ENCODE measurements at regions not wholly inside any gene's neighbourhood (a gene's known extent, or its start where the extent isn't known, plus 50 kb on each side); places are given as distances from the start of the nearest gene placed in this dataset.

DNA sequence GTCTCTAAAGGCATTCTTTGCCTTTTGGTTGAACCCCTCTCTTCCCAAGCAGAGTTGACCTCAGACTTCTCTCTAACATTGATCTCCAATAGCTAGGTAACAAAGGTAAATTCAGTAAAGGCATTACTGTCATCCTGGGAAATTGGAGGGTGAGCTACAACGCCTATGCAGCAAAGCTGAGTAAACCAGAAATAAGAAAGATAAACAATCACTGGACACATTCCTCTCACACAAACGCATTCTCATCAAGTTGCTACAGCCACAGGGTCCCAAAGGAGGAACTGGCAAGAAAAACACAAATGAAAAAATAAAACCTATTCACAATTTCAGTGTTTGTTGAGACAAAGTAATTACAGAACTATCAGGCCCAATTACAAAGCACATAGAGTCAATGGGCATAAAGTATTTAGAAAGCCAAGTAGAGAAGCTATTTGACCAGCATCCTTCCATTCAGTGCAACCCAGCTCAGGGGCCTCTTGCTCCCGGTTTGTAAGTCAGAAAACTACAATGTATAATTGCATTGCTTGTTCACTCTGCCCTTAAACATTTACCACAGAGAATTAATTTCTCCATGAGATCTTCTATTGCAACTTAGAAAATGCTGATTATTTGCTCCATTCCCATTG, 967.7 kb downstream of the PCDH7 start:
- Histone ChIP-seq H3K4me3 (ENCODE audit: low read depth in 1 of 3, low read length in 3 of 3) (no peak overlapping the region), H3K4me1 (ENCODE audit: control insufficient read depth in 3 of 3, insufficient read depth in 2 of 3, low read depth in 1 of 3, low read length in 2 of 3) (no peaks in the 10 kb centered on the region), H3K27ac (ENCODE audit: low read depth in 1 of 3, low read length in 2 of 3) (no peak overlapping the region), H3K36me3 (ENCODE audit: control insufficient read depth in 3 of 3, insufficient read depth in 2 of 3, low read depth in 1 of 3, low read length in 3 of 3) (no peaks in the 10 kb centered on the region), H3K27me3 (ENCODE audit: control insufficient read depth in 3 of 3, insufficient read depth in 3 of 3, low read length in 3 of 3) (no peaks in the 10 kb centered on the region), H3K9me3 (ENCODE audit: control insufficient read depth in 2 of 2, insufficient read depth in 1 of 2, low read depth in 1 of 2, low read length in 1 of 2) (no peaks in the 10 kb centered on the region)
- FAIRE-seq: no peak
- WGBS, 3 donors: 33 to 42% (median 41%) methylated on average over 3 of the region's 3 CpGs
- no peak for DNase-seq

GRCh38 chr4:31692399-31692940, 972.3 kb downstream of the PCDH7 start:
- peak in 1 of 2 donors; percentile 1 for DNase-seq
- H3K4me1 ChIP-seq (ENCODE audit: control insufficient read depth in 3 of 3, insufficient read depth in 2 of 3, low read depth in 1 of 3, low read length in 2 of 3): no peaks in the 10 kb centered on the region
- H3K27me3 ChIP-seq (ENCODE audit: control insufficient read depth in 3 of 3, insufficient read depth in 3 of 3, low read length in 3 of 3): no peaks in the 10 kb centered on the region
- no peaks in the 10 kb centered on the region for H3K36me3 ChIP-seq (ENCODE audit: control insufficient read depth in 3 of 3, insufficient read depth in 2 of 3, low read depth in 1 of 3, low read length in 3 of 3)
- WGBS, 3 donors: 44 to 67% (median 50%) methylated on average over 4 of the region's 4 CpGs
- no peak for FAIRE-seq
- H3K9me3 ChIP-seq (ENCODE audit: control insufficient read depth in 2 of 2, insufficient read depth in 1 of 2, low read depth in 1 of 2, low read length in 1 of 2): no peaks in the 10 kb centered on the region
- H3K4me3 ChIP-seq (ENCODE audit: low read depth in 1 of 3, low read length in 3 of 3): no peak overlapping the region
- no peak overlapping the region for H3K27ac ChIP-seq (ENCODE audit: low read depth in 1 of 3, low read length in 2 of 3)

DNA sequence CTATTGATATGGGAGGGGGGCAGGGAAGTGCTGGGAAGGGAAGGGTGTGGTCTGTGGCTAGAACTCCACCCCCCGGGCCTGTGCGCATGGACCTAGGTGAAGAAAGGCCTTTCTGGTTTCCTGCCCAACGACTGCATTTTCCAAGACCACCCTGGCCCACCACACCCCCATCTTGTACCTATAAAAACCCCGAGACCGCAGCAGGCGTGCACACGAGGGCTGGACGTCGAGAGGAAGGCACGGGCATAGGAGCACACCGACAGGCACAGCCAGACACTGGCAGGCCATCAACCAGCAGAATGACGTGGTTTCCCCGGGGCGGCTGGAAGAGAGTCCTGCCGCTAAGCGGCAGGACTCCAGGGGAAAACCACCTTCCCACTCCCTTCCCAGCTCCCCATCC, 981.1 kb downstream of the PCDH7 start:
- Histone ChIP-seq H3K27ac (ENCODE audit: low read depth in 1 of 3, low read length in 2 of 3) (no peak overlapping the region), H3K36me3 (ENCODE audit: control insufficient read depth in 3 of 3, insufficient read depth in 2 of 3, low read depth in 1 of 3, low read length in 3 of 3) (no peaks in the 10 kb centered on the region), H3K4me3 (ENCODE audit: low read depth in 1 of 3, low read length in 3 of 3) (no peak overlapping the region), H3K27me3 (ENCODE audit: control insufficient read depth in 3 of 3, insufficient read depth in 3 of 3, low read length in 3 of 3) (no peaks in the 10 kb centered on the region), H3K4me1 (ENCODE audit: control insufficient read depth in 3 of 3, insufficient read depth in 2 of 3, low read depth in 1 of 3, low read length in 2 of 3) (no peaks in the 10 kb centered on the region), H3K9me3 (ENCODE audit: control insufficient read depth in 2 of 2, insufficient read depth in 1 of 2, low read depth in 1 of 2, low read length in 1 of 2) (peaks cover 0 to 6% of the 10 kb centered on the region in 2 donors)
- FAIRE-seq: no peak
- DNase-seq: no peak
- WGBS, 3 donors: 91 to 93% (median 92%) methylated on average over 16 of the region's 16 CpGs

DNA sequence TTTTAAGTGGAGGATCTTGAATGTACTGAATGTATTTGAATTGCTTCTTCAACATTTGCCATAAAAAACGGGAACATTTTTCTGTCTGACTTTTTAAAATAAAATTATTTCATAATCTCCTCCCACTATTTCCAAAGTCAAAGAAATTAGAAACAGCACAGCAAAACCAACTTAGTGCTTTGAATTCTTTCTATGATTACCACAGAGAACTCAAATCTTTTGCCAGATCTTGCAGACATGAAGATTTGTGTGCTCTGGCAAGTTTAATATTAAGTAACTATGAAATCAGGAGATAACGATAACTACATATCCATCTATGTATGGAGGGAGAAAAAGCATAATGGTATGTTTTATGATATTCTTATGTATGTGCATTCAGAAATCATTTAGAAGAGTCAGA, 982.2 kb downstream of the PCDH7 start:
- FAIRE-seq (no peak), DNase-seq (no peak)
- Histone ChIP-seq H3K27ac (ENCODE audit: low read depth in 1 of 3, low read length in 2 of 3) (no peak overlapping the region), H3K4me1 (ENCODE audit: control insufficient read depth in 3 of 3, insufficient read depth in 2 of 3, low read depth in 1 of 3, low read length in 2 of 3) (no peaks in the 10 kb centered on the region), H3K27me3 (ENCODE audit: control insufficient read depth in 3 of 3, insufficient read depth in 3 of 3, low read length in 3 of 3) (no peaks in the 10 kb centered on the region), H3K4me3 (ENCODE audit: low read depth in 1 of 3, low read length in 3 of 3) (no peak overlapping the region), H3K36me3 (ENCODE audit: control insufficient read depth in 3 of 3, insufficient read depth in 2 of 3, low read depth in 1 of 3, low read length in 3 of 3) (no peaks in the 10 kb centered on the region), H3K9me3 (ENCODE audit: control insufficient read depth in 2 of 2, insufficient read depth in 1 of 2, low read depth in 1 of 2, low read length in 1 of 2) (peaks cover 0 to 6% of the 10 kb centered on the region in 2 donors)
- WGBS, 3 donors: 66 to 90% (median 69%) methylated on average over 2 of the region's 2 CpGs

DNA sequence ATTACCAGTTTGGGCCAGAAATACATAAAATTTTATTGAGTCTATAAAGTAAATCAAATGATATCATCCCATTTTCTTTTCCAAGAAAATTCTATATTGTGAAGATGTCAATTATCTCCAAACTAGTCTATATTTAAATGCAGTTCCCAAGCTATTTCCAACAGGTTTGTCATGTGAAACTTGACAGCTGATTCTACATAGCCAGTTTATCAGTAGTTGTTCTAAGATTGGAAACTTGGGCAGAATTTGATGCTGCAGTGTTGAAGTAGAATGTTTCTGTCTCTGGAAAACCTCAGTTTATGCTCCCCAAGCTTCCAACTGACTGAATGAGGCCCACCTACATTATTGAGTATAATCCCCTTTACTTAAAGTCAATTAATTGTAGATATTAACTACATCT, 994.1 kb downstream of the PCDH7 start:
- Histone ChIP-seq H3K36me3 (ENCODE audit: control insufficient read depth in 3 of 3, insufficient read depth in 2 of 3, low read depth in 1 of 3, low read length in 3 of 3) (no peaks in the 10 kb centered on the region), H3K4me3 (ENCODE audit: low read depth in 1 of 3, low read length in 3 of 3) (no peak overlapping the region), H3K27ac (ENCODE audit: low read depth in 1 of 3, low read length in 2 of 3) (no peak overlapping the region), H3K27me3 (ENCODE audit: control insufficient read depth in 3 of 3, insufficient read depth in 3 of 3, low read length in 3 of 3) (no peaks in the 10 kb centered on the region), H3K4me1 (ENCODE audit: control insufficient read depth in 3 of 3, insufficient read depth in 2 of 3, low read depth in 1 of 3, low read length in 2 of 3) (no peaks in the 10 kb centered on the region), H3K9me3 (ENCODE audit: control insufficient read depth in 2 of 2, insufficient read depth in 1 of 2, low read depth in 1 of 2, low read length in 1 of 2) (no peaks in the 10 kb centered on the region)
- no peak for DNase-seq
- no peak for FAIRE-seq

- Histone ChIP-seq H3K4me3 (ENCODE audit: low read depth in 1 of 3, low read length in 3 of 3) (no peak overlapping the region), H3K4me1 (ENCODE audit: control insufficient read depth in 3 of 3, insufficient read depth in 2 of 3, low read depth in 1 of 3, low read length in 2 of 3) (no peaks in the 10 kb centered on the region), H3K9me3 (ENCODE audit: control insufficient read depth in 2 of 2, insufficient read depth in 1 of 2, low read depth in 1 of 2, low read length in 1 of 2) (no peaks in the 10 kb centered on the region), H3K36me3 (ENCODE audit: control insufficient read depth in 3 of 3, insufficient read depth in 2 of 3, low read depth in 1 of 3, low read length in 3 of 3) (no peaks in the 10 kb centered on the region), H3K27me3 (ENCODE audit: control insufficient read depth in 3 of 3, insufficient read depth in 3 of 3, low read length in 3 of 3) (no peaks in the 10 kb centered on the region), H3K27ac (ENCODE audit: low read depth in 1 of 3, low read length in 2 of 3) (no peak overlapping the region)
- DNase-seq: no peak
- 30 to 46% (median 35%) methylated on average over 1 of the region's 1 CpG for WGBS, 3 donors
- FAIRE-seq: no peak
These were observed 995.1 kb downstream of the PCDH7 start for GRCh38 chr4:31715302-31715701.

DNA sequence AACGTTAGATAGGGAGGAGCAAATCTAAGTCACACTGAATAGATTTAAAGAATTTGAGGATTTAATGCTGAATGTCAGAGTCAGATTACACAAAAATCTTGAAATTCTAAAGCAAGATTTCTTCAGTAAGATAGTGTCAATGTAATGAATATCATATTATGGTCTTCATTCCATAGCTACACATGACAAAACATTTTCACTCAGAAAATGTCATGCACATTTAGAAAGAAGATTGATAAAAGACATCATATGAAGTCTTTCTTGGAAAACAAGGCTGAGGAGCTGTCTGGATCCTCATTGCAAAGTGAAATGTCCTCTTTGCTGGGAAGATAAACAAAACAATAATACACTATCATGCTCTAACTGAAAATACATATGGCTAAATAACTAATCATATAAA, 1006.9 kb downstream of the PCDH7 start:
- FAIRE-seq (no peak), DNase-seq (no peak)
- no peaks in the 10 kb centered on the region for H3K36me3 ChIP-seq (ENCODE audit: control insufficient read depth in 3 of 3, insufficient read depth in 2 of 3, low read depth in 1 of 3, low read length in 3 of 3)
- H3K27ac ChIP-seq (ENCODE audit: low read depth in 1 of 3, low read length in 2 of 3): no peak overlapping the region
- no peak overlapping the region for H3K4me3 ChIP-seq (ENCODE audit: low read depth in 1 of 3, low read length in 3 of 3)
- no peaks in the 10 kb centered on the region for H3K9me3 ChIP-seq (ENCODE audit: control insufficient read depth in 2 of 2, insufficient read depth in 1 of 2, low read depth in 1 of 2, low read length in 1 of 2)
- H3K27me3 ChIP-seq (ENCODE audit: control insufficient read depth in 3 of 3, insufficient read depth in 3 of 3, low read length in 3 of 3): no peaks in the 10 kb centered on the region
- no peaks in the 10 kb centered on the region for H3K4me1 ChIP-seq (ENCODE audit: control insufficient read depth in 3 of 3, insufficient read depth in 2 of 3, low read depth in 1 of 3, low read length in 2 of 3)
- WGBS, 3 donors: 36 to 43% (median 43%) methylated on average over 1 of the region's 1 CpG

DNA sequence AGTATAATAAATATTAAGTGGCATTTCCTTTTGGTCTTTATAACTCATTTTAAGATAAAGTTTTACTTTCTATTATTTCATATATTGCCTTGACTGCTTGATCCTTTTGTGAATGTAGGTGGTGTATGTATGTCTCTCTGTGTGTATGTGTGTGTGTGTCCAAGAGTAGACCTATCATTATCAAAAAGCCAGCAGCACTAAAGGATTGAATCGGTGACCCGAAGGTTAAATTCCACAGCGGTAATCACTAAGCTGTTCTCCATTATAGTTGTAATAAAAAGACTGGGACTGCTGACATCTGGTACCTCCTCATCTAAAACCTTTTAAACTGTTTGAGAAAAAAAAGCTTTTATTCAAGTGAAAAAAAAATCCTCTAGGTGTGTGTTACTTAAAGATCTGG, 1014.8 kb downstream of the PCDH7 start:
- Histone ChIP-seq H3K9me3 (ENCODE audit: control insufficient read depth in 2 of 2, insufficient read depth in 1 of 2, low read depth in 1 of 2, low read length in 1 of 2) (no peaks in the 10 kb centered on the region), H3K4me3 (ENCODE audit: low read depth in 1 of 3, low read length in 3 of 3) (no peak overlapping the region), H3K4me1 (ENCODE audit: control insufficient read depth in 3 of 3, insufficient read depth in 2 of 3, low read depth in 1 of 3, low read length in 2 of 3) (no peaks in the 10 kb centered on the region), H3K27ac (ENCODE audit: low read depth in 1 of 3, low read length in 2 of 3) (no peak overlapping the region), H3K27me3 (ENCODE audit: control insufficient read depth in 3 of 3, insufficient read depth in 3 of 3, low read length in 3 of 3) (no peaks in the 10 kb centered on the region), H3K36me3 (ENCODE audit: control insufficient read depth in 3 of 3, insufficient read depth in 2 of 3, low read depth in 1 of 3, low read length in 3 of 3) (no peaks in the 10 kb centered on the region)
- DNase-seq (no peak), FAIRE-seq (no peak)
- WGBS, 3 donors: 73 to 84% (median 75%) methylated on average over 3 of the region's 3 CpGs

- FAIRE-seq (no peak), DNase-seq (no peak)
- 51 to 63% (median 61%) methylated on average over 3 of the region's 3 CpGs for WGBS, 3 donors
- Histone ChIP-seq H3K27ac (ENCODE audit: low read depth in 1 of 3, low read length in 2 of 3) (no peak overlapping the region), H3K4me3 (ENCODE audit: low read depth in 1 of 3, low read length in 3 of 3) (no peak overlapping the region), H3K9me3 (ENCODE audit: control insufficient read depth in 2 of 2, insufficient read depth in 1 of 2, low read depth in 1 of 2, low read length in 1 of 2) (no peaks in the 10 kb centered on the region), H3K4me1 (ENCODE audit: control insufficient read depth in 3 of 3, insufficient read depth in 2 of 3, low read depth in 1 of 3, low read length in 2 of 3) (no peaks in the 10 kb centered on the region), H3K27me3 (ENCODE audit: control insufficient read depth in 3 of 3, insufficient read depth in 3 of 3, low read length in 3 of 3) (no peaks in the 10 kb centered on the region), H3K36me3 (ENCODE audit: control insufficient read depth in 3 of 3, insufficient read depth in 2 of 3, low read depth in 1 of 3, low read length in 3 of 3) (no peaks in the 10 kb centered on the region)
These were observed 1017.2 kb downstream of the PCDH7 start for GRCh38 chr4:31737419-31737818.

All from small intestine (tissue), 7 donors.